ENCODE measurements at regions not wholly inside any gene's neighbourhood (a gene's known extent, or its start where the extent isn't known, plus 50 kb on each side); places are given as distances from the start of the nearest gene placed in this dataset.

DNA sequence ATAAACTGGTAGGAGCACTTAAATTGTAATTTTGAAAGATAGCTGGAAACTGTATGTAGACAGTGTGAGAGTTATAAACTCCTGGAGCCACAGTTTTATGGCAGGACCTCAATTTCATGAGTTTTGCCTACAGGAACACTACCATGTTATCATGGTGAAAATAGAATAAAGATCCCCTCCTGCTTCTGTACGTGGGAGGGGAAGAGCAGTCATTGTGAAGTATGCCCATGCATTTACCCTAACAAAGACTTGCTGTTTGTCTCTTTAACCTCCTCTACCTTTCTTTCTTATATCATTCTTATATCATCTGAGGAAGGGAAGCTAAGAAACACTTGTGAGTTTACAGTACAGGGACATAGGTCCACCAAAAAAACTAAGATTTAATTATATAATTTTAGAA lies 327.0 kb downstream of the PCDH10 start:
- DNase-seq (ENCODE audit: low read depth, low spot score): no peak

DNA sequence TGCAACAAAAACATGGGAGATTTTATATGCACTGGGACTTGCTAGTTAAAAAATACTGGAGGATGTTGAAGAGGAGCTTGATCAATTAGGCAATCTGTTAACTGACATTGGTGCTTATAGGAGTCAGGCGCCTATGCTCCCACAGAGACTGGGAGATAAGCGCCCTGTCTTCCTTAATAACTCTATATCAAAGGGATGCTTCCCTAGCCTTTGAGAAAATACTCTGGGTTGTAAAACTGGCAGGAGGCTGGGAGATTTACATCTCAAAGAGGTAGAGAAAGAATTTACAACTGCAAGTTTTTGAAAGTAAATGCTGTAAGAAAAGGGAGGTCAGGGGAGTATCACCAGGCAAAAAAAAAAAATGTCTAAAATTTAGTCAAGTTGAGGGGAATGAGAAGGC lies 325.4 kb downstream of the PCDH10 start:
- peak; percentile 34 for DNase-seq (ENCODE audit: low read depth, low spot score)

DNA sequence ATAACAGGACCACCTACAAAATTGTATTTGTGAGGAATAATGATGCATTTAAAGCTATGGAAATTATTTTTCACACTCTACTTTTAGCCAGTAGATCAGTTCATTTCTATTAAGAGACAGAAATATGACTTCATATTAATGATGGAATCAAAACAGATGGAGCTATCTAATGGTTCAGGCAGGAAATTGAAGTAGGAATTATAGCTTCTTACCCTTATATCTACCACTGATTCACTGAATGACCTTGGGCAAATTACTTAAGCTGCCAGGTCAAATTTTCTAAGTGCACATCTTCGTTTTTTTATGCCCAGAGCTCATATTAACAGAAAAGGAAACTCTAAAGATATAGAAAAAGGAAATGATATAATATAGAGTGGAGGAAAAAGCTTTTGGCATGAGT lies 323.1 kb downstream of the PCDH10 start:
- no peak for DNase-seq (ENCODE audit: low read depth, low spot score)

DNA sequence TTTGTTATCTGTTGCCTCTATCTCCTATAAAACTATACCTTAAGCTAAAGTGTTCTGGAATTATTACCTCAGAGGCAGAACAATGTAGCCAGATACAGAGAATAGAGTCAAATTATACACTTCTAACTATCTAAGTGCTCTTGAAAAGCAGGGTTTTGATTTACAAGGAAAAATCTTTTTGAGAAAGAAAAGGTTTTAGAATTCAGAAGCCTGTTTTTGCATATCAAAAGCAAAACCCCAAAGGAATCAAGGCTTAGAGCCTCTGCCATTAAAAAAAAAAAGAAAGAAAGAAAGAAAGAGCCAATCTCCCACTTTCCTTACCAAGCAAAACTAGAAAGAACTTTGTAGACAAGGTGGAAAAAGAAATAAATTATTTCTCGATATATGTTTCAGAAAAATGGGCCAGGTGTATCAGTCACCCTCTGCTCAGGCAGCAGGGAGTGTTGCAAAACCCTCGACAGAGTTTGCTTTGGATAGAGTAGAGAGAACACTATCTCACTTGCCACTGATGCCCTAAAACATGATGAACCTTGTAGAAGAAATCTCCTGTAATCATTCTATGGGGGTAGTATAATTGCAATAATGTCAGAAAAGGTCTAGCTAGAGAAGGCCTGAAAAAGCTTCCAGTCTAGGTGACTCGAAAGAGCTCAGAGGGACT lies 318.3 kb downstream of the PCDH10 start:
- DNase-seq (ENCODE audit: low read depth, low spot score): no peak

DNA sequence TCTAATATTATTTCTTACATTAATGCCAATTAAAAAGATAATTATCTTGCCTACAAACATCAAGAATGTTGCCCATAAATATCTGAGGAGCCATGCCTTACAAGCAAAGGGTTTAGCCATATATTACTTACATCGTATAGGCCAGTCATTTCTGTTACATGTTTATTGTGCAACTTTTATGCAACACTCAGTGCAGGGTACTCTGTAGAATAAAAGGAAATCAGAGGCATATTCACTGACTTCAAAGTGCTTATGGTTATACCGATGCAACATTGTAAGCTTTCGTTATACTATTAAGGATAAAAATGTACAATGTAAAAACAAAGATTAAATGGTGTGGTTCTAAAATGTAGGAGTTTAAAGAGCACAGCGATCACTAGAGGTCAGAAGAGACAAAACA lies 315.9 kb downstream of the PCDH10 start:
- DNase-seq (ENCODE audit: low read depth, low spot score): no peak

DNA sequence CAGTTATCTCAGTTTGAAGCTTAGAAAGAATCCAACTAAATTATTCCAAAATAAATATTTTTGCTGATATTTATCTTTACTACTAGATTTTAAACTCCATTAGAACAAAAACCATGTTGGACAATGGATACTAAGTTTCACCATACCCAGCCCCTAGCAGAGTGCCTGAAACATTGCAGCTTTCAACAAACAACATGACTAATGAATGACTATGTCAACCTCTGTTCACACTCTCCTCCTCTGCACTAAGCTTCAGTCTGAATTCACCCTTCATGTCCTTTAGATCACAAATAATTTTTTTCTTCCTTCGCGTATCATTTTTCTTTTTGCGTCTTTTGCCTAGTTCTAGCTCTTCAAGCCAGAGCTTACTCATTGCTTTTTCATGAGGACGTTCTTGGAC lies 315.2 kb downstream of the PCDH10 start:
- no peak for DNase-seq (ENCODE audit: low read depth, low spot score)

DNA sequence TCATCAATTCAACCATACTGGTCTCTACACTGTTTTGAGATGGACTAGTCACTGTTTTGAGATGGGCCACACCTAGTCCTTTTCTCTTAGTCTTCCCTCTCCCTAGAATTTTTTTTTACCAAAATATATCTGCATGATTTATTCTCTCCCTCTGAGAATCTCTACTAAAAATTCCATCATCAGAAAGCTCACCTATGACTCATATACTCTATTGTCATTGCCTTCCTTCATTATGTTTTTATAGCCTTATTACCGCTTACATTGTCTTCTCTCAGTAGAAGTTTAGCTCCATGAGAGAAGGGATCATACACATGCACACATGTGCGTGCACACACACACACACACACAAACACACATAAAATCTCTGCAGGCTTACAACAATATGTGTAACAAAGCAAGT lies 303.6 kb downstream of the PCDH10 start:
- no peak for DNase-seq (ENCODE audit: low read depth, low spot score)

DNA sequence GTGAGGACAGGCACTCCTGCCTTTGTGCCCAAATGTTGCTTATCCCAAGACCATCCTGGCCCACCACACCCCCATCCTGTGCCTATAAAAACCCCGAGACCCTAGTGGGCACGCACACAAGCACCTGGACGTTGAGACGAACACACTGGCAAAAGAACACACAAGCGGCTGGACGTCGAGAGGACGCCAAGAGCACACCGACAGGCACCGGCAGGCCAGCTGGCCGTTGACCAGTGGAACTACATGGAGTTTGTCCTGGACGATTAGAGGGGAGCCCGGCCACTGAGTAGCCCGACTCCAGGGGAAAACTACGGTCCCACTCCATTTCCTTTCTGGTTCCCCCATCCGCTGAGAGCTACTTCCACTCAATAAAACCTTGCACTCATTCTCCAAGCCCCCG lies 301.7 kb downstream of the PCDH10 start:
- no peak for DNase-seq (ENCODE audit: low read depth, low spot score)

DNA sequence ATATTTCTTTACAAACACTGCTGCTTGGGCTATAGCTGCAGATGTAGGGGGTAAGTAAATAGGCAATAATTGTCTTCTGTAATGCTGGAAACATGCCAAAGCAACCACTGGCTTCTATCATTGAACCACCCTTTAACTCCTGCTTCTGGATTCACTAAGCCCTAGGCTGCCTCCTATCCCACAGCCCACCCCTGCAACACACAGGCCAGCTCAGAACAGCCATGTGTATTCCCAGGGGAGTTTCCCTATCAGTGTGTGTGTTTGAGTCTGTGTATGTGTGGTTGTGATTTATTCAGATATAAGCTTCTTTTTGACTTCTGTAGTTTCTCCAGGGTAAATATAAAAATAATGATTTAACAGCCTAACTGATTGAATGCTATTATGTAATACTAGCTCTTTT lies 291.3 kb downstream of the PCDH10 start:
- no peak for DNase-seq (ENCODE audit: low read depth, low spot score)

DNA sequence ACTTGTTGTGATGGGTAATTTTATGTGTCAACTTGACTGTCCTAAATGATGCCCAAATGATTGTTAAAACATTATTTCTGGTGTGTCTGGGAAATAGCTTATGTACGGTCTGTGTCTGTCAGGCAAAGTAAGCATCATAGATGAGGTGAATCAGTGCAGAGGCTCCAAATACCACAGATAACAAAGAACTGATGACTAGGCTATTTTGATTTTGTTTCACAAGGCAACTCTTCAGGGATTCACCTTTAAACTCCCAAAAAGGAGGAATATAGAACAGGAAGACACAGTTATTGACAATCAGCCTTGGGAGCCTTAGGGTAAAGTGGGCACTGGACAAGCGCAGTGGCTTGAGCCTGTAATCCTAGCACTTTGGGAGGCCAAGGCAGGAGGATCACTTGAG lies 290.7 kb downstream of the PCDH10 start:
- no peak for DNase-seq (ENCODE audit: low read depth, low spot score)

DNA sequence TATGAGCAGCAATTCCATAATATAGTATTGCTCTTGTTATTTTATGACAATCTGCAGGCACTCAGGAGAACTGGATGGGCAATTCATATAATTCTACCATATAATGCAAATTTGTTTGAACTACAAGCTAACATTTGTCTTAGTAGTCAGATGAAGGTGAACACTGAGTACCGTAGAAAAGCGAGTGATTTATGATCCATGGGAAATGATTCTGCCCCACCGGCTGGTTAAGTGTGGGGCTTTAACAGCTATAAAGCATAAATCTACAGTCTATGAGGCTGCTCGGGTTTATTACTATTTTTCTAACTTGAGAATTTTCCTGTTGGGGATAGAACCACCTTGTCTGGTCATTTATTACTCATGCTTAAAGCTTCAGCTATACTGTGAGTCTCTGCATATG lies 275.5 kb downstream of the PCDH10 start:
- no peak for DNase-seq (ENCODE audit: low read depth, low spot score)

DNA sequence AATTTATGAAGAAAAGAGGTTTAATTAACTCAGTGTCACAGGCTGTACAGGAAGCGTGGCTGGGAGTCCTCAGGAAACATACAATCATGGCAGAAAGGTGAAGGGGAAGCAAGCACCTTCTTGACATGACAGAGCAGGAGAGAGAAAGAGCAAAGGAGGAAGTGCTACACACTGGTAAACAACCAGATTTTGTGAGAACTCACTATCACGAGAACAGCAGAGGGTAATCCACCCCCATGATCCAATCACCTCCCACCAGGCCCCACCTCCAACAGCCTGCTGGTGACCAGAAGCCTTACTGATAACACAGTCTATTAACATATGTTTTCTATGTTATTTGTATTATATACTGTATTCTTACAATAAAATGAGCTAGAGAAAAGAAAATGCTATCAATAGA lies 254.8 kb downstream of the PCDH10 start:
- no peak for DNase-seq (ENCODE audit: low read depth, low spot score)

DNA sequence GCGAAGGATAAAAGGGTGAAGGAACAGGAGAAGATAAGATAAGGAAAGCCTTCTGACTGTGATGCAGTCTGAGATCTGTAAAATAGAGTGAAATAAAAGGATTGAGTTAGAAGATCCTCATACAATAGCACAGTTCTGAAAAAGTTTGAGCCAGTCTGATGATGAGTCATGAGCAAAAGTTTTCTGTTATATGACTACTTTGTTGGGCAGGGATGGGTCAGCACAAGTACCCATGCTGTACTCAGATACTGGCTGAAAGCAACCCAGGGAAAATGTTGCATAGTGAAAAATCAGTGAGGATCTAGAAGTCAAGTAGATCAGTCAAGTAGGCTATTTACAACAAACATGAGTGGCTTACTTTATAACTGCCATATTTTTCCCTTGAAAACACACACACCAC lies 253.5 kb downstream of the PCDH10 start:
- no peak for DNase-seq (ENCODE audit: low read depth, low spot score)

DNA sequence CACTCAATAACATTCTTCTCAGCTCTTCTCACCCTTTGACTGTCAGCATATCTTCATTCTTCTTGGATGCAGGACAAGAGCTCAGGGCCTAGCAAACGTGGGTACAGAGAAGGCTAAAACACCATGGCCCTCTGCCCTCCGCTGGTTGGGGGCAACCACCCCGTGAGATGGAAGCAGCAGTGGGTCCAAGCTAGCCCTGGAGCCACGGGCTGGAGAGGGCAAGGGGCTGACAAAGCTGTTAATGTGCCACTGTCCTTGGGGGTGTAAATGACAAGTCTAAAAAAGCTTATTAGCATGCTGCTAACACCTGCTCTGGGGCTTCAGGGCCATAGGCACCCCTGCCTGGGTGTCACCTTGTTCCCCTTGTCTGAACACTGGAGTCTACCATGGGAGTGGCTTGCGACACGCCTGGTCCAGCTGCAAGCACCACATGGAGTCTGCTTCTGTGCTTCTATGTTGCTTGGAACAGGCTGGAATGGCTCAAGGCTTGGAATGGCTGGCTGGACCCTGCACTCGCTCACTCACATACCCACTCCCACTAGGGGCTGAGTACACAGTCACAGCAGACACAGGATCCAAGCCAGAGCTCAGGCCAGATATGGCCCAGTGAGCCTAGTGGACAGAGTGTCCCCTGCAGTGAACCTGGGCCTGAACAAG lies 246.0 kb downstream of the PCDH10 start:
- no peak for DNase-seq (ENCODE audit: low read depth, low spot score)

DNA sequence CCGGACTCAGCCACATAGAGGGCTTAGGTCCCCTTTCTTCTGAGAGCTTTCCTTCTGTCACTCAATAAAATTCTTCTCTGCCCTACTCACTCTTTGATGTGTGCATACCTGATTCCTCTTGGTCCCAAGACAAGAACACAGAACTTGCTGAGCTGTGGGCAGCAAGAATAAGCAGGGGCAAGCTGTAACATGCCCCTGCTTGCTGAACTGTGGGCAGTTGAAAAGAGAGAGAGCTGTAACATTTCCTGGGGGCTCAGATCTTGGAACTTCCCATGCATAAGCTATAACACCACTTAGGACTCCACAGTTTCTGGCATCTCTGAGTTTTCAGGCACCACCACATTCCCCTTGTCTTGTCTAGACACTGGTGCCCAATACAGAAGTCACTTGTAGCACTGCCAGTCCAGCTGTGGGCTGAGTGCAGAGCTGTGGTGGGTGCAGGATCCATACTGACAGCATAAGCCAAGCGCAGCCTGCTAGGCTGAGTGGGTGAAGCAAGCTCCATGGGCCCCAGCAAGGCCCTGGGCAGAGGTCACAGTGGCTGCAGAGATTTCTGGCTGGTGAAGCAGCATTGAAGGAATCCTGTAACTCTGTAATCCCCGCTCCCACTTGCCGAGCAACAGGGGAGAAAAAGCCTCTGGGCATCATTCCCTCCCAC lies 241.2 kb downstream of the PCDH10 start:
- no peak for DNase-seq (ENCODE audit: low read depth, low spot score)

DNA sequence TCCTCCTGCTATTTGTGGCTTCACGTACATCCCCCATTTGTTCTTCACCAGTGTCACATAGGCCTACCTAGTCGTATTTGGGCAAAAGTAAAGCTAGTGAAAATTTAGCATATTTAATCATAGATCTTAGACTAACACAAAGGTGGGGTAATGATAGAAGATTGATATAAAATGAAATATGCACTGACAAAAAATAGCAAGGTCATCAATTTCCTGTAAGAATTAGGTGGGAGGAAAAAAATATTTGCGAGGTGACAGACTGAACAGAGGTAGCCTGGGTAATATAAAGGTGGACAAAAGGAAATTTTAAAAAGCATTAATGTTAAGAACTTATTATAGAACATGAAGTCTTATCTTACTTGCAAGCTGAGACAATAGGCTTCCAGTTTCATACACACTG lies 239.9 kb downstream of the PCDH10 start:
- no peak for DNase-seq (ENCODE audit: low read depth, low spot score)

DNA sequence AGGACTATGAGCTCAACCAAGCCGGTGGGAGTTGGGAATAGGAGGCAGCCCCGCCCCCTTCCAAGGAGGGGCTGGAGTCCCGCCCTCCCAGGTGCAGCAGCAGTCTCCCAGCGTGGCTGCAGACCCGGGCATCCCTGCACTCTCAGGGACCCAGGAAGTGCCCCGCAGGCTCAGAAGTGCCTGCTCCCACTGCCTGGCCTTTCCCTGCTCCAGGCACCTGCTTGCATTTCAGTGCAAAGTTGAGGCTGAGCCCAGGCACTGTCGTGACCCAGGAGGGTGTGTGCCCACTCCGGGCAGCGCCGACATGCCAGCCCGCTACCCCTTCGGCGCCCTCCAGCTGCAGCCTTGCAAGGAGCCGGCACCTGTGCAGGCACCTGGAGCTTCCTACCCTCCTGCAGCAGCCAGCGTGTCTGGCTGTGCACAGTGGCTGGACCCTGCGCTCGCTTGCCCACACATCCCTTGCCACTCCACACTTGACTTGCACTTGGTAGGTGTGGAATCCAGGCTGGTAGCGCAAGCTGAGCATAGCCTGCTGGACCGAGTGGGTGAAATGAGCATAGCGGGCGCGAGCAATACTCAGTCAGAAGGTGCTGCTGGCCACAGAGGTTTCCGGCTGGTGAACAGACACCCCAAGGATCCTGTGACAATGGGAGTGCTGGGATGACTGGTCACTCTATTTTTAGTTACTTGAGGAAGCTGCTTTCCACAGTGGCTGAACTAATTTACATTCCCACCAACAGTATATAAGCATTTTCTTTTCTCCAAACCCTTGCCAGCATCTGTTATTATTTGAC lies 236.3 kb downstream of the PCDH10 start:
- no peak for DNase-seq (ENCODE audit: low read depth, low spot score)

DNA sequence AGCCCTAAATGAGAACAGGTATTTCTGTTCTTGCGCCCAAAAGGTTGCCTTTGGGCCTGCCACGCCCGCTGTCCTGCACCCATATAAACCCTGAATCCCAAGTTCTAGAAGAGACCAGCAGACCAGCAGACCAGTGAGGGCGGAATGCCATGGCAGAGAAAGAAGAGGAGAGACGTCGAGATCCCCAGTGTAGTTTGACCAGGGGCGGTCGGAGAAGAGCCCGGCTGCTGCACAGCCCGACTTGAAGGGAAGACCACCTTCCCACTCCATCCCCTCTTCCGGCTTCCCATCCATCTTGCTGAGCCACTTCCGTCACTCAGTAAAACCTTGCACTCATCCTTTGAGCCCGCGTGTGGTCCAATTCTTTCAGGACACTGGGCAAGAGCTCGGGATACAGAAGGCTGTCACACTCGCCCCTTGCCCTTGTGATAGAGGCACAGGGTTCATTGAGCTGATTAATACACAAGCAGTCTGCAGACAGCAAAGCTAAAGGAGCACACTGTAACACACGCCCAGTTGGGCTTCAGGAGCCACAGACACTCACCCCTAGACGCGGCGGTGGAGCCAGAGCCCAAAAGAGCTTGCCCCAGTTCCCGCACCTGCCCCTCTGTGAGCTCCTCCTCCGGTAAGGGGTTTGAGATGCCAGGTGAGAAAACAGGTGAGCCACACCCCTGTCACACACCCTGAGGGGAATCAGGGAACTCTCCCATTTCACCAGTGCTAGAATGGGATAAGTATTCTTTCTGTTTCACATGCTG lies 230.8 kb downstream of the PCDH10 start:
- no peak for DNase-seq (ENCODE audit: low read depth, low spot score)

DNA sequence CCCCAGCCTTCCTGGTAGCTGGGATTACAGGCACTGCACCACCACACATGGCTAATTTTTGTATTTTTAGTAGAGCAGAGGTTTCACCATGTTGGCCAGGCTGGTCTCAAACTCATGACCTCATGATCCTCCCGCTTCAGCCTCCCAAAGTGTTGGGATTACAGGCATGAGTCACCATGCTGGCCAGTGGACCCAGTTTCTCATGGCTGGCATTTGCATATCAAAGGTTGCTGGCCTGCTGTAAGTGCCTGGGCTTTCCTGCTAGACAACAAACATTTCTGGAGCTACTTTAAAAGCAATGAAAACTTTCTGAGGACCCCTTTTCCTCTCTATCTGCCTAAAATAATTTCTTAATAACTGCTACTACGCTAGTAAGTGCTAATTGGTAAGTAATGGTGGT lies 228.2 kb downstream of the PCDH10 start:
- peak; percentile 65 for DNase-seq (ENCODE audit: low read depth, low spot score)

DNA sequence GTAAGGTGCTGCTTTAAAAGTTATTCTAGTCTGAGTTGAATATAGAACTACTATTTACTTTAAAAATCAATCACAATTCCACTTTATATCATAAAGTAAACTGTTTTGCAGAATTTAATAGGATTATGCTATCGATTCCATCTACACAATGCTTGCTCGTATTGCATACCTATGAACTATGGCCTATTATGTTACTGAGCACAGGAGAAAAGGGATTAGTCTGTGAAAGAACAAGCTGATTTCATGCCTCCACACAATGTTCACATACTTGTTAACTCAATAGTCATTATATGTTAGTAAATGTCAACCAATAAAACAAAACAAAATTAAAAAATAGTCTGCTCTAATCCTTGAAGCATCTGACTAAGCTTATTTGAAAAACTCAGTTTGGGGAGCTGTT lies 223.6 kb downstream of the PCDH10 start:
- no peak for DNase-seq (ENCODE audit: low read depth, low spot score)

DNA sequence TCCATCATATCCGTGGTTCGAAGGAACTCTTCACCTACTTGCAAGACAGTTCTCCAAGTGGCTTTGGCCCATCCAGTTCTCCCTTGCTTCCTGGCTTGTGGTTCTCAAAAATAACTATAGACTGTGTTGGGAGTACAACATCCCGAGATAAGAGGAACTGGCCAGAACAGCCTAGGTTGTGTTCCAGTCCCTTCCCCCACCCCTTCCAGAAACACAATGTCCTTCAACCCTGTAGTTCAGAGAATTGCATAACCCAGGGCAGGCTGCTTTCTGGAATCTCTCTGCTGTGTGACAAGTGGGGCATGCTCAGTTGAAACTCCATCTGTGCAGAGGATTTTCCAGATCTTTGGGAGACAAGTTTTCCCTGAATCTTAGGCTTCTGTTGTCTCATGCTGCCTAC lies 206.5 kb downstream of the PCDH10 start:
- peak; percentile 39 for DNase-seq (ENCODE audit: low read depth, low spot score)

DNA sequence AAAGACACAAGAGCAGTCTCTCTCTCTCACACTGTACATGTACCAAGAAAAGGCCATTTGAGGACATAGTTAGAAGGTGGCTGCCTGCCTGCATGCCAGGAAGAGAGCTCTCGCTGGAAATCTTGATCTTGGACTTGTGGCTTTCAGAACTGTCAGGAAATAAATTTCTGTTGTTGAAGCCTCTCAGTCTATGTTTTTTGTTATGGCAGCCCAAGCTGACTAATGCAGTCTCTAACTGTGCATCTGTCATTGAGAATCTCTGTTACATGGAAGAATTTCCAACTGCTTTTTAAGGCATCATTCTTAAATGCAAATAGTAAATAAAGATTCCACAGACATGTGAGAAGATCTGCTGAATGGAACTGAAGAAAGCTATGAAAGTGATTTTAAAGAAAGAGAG lies 198.3 kb downstream of the PCDH10 start:
- no peak for DNase-seq (ENCODE audit: low read depth, low spot score)
